OCI-LY3 (cell line): ENCODE measurements at regions not wholly inside any gene's neighbourhood (a gene's known extent, or its start where the extent isn't known, plus 50 kb on each side); places are given as distances from the start of the nearest gene placed in this dataset.
"Not testable (repeated sequence)": the region's sequence is repeated elsewhere in the genome, so short reads cannot be mapped to it uniquely, and the experiment has no call there.

Experiments used
- H2AFZ ChIP-seq: fragments of 200-600, 300-600 bp; shearing (Covaris generic); 2 replicates; pipeline ENCODE4 v1.6.0; 2014; ENCODE audit warnings: antibody characterized with exemption, low read depth, low read length
- H3K27ac ChIP-seq: fragments of 200-600, 300-600 bp; sonication (generic); 2 replicates; pipeline ENCODE4 v1.5.1; 2014; ENCODE audit warnings: mild to moderate bottlenecking, low read length, moderate library complexity, mixed read lengths
- H3K27me3 ChIP-seq: fragments of 200-600, 300-600 bp; sonication (generic); 2 replicates; pipeline ENCODE4 v1.6.1; 2014; ENCODE audit warnings: low read depth, low read length, mixed read lengths
- H3K36me3 ChIP-seq: fragments of 200-600, 300-600 bp; sonication (generic); replicated peaks from 2 replicates; pipeline ENCODE3; 2014; ENCODE audit warnings: low read depth, low read length, mixed read lengths
- H3K4me1 ChIP-seq: fragments of 300-600, 200-600 bp; sonication (generic); 2 replicates; pipeline ENCODE4 v1.6.1; 2014; ENCODE audit warnings: low read length, mixed read lengths
- H3K4me2 ChIP-seq: fragments of 200-600, 300-600 bp; sonication (generic); 2 replicates; pipeline ENCODE4 v1.6.1; 2014; ENCODE audit warnings: low read length, mixed read lengths
- H3K4me3 ChIP-seq: fragments of 300-600, 200-600 bp; sonication (generic); 2 replicates; pipeline ENCODE4 v1.5.1; 2014; ENCODE audit warnings: antibody characterized with exemption, mild to moderate bottlenecking, low read length, moderate library complexity
- H3K79me2 ChIP-seq: fragments of 300-600, 200-600 bp; shearing (Covaris generic); 2 replicates; pipeline ENCODE4 v1.6.1; 2014; ENCODE audit warnings: mild to moderate bottlenecking, low read length, mixed read lengths
- H3K9ac ChIP-seq: fragments of 300-600, 200-600 bp; shearing (Covaris generic); 2 replicates; pipeline ENCODE4 v1.6.0; 2014; ENCODE audit warnings: mild to moderate bottlenecking, low read length, moderate library complexity
- H3K9me3 ChIP-seq: fragments of 200-600, 300-600 bp; shearing (Covaris generic); 2 replicates; pipeline ENCODE4 v1.6.1; 2014; ENCODE audit warnings: low read length, mixed read lengths; ENCODE audit not compliant: insufficient read depth
- H4K20me1 ChIP-seq: fragments of 200-600, 300-600 bp; sonication (generic); 2 replicates; pipeline ENCODE4 v1.6.1; 2016; ENCODE audit warnings: low read length, mixed read lengths; ENCODE audit not compliant: insufficient read depth
- CTCF ChIP-seq: fragments of 200-600, 300-600 bp; sonication (generic); IDR thresholded peaks from 2 replicates; pipeline ENCODE4 v1.5.1; 2014; ENCODE audit warnings: antibody characterized with exemption, low read length, low read depth
- EZH2phosphoT487 ChIP-seq: fragments of 200-600 bp; shearing (Covaris generic); IDR thresholded peaks from 2 replicates; pipeline ENCODE4 v1.6.1; 2018; ENCODE audit warnings: antibody characterized with exemption, mixed run types, low read depth

DNA sequence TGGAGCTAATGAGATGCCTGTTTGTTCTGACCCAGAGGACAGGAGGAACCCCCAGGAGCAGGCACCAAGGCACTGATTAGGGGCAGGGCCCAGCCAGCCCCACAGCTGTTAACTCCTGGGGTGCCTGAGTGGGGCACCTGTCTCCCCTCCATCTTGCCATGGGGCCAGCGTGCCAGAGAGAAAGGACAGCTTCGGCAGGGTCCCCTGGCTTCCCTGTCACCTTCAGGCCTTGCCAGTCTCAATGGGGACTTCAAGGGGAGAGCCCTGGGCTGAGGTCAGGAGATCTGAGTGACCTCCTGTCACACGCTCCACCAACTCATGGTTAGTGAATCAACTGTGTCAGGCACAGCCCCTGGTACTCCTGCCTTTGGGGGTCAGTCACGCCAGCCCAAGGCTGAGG is 152.7 kb upstream of the MVB12B start:
- TF ChIP-seq CTCF (no peak), EZH2phosphoT487 (no peak)
- H3K9ac ChIP-seq: no peak overlapping the region

GRCh38 chr9:126183266-126183665 is 143.4 kb upstream of the MVB12B start:
- Histone ChIP-seq H3K9ac (no peak overlapping the region), H4K20me1 (no peaks in the 10 kb centered on the region), H2AFZ (no peak overlapping the region), H3K9me3 (no peaks in the 10 kb centered on the region; the same call in 1 of the 2 replicates), H3K27me3 (peaks cover 33% of the 10 kb centered on the region), H3K79me2 (no peaks in the 10 kb centered on the region), H3K4me3 (no peak overlapping the region), H3K36me3 (no peaks in the 10 kb centered on the region), H3K27ac (no peak overlapping the region), H3K4me1 (no peaks in the 10 kb centered on the region), H3K4me2 (no peak overlapping the region)
- TF ChIP-seq EZH2phosphoT487 (no peak), CTCF (no peak)

More for the DNA sequence above, 152.7 kb upstream of the MVB12B start:
- Histone ChIP-seq H3K4me3 (no peak overlapping the region), H2AFZ (no peak overlapping the region), H3K9me3 (no peaks in the 10 kb centered on the region), H4K20me1 (no peaks in the 10 kb centered on the region), H3K79me2 (no peaks in the 10 kb centered on the region), H3K36me3 (no peaks in the 10 kb centered on the region), H3K27me3 (peaks cover 17% of the 10 kb centered on the region), H3K4me1 (no peaks in the 10 kb centered on the region), H3K27ac (no peak overlapping the region), H3K4me2 (no peak overlapping the region)

DNA sequence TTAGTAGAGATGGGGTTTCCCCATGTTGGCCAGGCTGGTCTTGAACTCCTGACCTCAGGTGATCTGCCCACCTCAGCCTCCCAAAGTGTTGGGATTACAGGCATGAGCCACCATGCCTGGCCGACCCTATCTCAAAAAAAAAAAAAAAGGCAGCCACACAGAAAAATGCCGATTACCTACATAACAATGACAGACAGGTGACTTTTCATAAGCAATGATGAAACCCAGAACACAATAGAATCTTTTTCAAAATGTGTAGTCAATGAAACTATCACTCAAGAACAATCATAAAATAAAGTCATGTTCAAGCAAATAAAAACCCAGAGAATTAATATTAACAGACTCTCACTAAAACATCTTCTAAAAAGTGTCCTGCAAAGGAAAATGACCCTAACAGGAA is 135.6 kb upstream of the MVB12B start:
- not testable (repeated sequence) for H3K9me3 ChIP-seq, H2AFZ ChIP-seq, H3K27ac ChIP-seq, H3K4me2 ChIP-seq, H3K9ac ChIP-seq, H3K36me3 ChIP-seq, H4K20me1 ChIP-seq, H3K4me3 ChIP-seq, H3K4me1 ChIP-seq, H3K79me2 ChIP-seq
- H3K27me3 ChIP-seq: peaks cover 37% of the 10 kb centered on the region

- TF ChIP-seq CTCF (no peak), EZH2phosphoT487 (no peak)
- Histone ChIP-seq H3K9me3 (no peaks in the 10 kb centered on the region), H3K36me3 (no peaks in the 10 kb centered on the region), H3K4me2 (no peak overlapping the region), H3K4me3 (no peak overlapping the region), H3K27ac (no peak overlapping the region), H3K79me2 (no peaks in the 10 kb centered on the region), H4K20me1 (no peaks in the 10 kb centered on the region), H3K9ac (no peak overlapping the region), H3K27me3 (peaks cover 34% of the 10 kb centered on the region), H3K4me1 (no peaks in the 10 kb centered on the region), H2AFZ (no peak overlapping the region)
These were observed 127.8 kb upstream of the MVB12B start for GRCh38 chr9:126198854-126199253.

DNA sequence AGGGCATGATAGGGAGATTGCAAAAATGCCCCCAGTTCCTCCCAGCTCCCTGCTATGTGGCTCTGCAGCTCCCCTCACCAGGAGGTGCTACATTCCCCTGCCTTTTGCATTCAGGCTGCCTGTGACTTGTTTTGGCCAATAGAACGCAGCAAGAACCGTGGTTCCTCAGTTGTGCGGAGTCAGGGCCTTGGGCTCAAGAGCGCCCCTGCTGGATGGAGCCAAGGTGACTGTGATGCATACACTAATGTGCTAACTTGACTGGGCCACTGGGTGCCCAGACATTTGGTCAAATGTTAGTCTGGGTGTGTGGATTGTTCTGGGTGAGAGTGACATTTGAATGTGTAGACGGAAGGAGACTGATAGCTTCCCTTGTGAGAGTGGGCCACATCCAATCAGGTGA is 123.3 kb upstream of the MVB12B start:
- TF ChIP-seq CTCF (peak; percentile 29), EZH2phosphoT487 (no peak)
- H3K9me3 ChIP-seq: no peaks in the 10 kb centered on the region
- H2AFZ ChIP-seq: no peak overlapping the region
- no peak overlapping the region for H3K9ac ChIP-seq
- H3K79me2 ChIP-seq: no peaks in the 10 kb centered on the region
- no peak overlapping the region for H3K4me3 ChIP-seq
- peaks cover 23% of the 10 kb centered on the region; the same call in 1 of the 2 replicates for H3K27me3 ChIP-seq
- H4K20me1 ChIP-seq: no peaks in the 10 kb centered on the region
- H3K4me1 ChIP-seq: peaks cover 10% of the 10 kb centered on the region
- no peak overlapping the region for H3K27ac ChIP-seq
- H3K36me3 ChIP-seq: no peaks in the 10 kb centered on the region
- H3K4me2 ChIP-seq: no peak overlapping the region
